HEK293 (cell line): ENCODE measurements at regions not wholly inside any gene's neighbourhood (a gene's known extent, or its start where the extent isn't known, plus 50 kb on each side); places are given as distances from the start of the nearest gene placed in this dataset.

Experiments
- GLI2 ChIP-seq: fragments of 450-650 bp; formaldehyde crosslinking; IDR thresholded peaks from 2 replicates; pipeline ENCODE4; 2017; ENCODE audit warnings: missing biosample characterization, missing genetic modification characterization, low read depth, borderline replicate concordance
- REPIN1 ChIP-seq: fragments of 450-650 bp; formaldehyde crosslinking; IDR thresholded peaks from 2 replicates; pipeline ENCODE4 v1.5.1; 2017; ENCODE audit warnings: missing biosample characterization, missing genetic modification characterization, low read depth
- ZNF76 ChIP-seq: fragments of 450-650 bp; formaldehyde crosslinking; IDR thresholded peaks from 2 replicates; pipeline ENCODE4; 2016; ENCODE audit warnings: low read depth, missing biosample characterization, missing genetic modification characterization, borderline replicate concordance
- TF ChIP-seq, protein P1 (sequence below): fragments of 450-650 bp; formaldehyde crosslinking; IDR thresholded peaks from 2 replicates; pipeline ENCODE4 v1.5.1; 2016; ENCODE audit warnings: missing biosample characterization, missing genetic modification characterization
- TF ChIP-seq, protein P2 (sequence below): fragments of 450-650 bp; formaldehyde crosslinking; IDR thresholded peaks from 2 replicates; pipeline ENCODE4 v1.5.1; 2016; ENCODE audit warnings: missing biosample characterization, missing genetic modification characterization

DNA sequence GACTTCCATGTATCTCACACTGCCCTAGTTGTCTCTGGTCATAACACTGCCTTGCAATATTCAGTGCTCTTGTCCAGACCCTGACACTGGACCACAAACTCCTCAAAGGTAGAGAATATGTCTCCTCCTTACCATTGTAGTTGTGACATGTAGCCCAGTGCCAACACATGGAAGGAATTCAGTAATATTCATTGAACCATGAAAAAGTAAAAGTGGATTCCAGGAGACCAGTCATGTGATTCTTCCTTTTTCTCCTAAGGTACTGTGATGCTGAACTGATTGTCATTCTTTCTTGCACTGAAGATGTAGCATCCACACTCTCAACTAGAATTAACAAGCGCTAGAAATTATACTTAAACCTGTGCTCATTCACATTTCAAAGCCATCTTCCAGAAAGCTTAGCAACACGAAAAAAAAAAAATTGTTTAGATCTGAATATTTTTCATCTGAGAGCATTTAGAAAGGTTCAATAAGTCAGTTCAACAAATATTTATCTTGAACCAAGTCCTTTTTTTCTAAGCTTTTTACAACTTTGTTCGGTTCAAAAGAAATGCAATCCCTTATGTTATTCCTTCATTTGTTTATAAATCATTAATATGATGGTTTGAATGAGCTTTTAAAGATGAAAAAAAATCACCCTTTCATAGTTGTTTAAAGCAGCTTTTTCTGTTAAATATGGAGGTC is 224.7 kb upstream of the BLID start:
- TF ChIP-seq GLI2 (no peak), REPIN1 (tag by site-specific recombination) (no peak), ZNF76 (tag by site-specific recombination) (no peak)
- TF ChIP-seq, protein P1, sequence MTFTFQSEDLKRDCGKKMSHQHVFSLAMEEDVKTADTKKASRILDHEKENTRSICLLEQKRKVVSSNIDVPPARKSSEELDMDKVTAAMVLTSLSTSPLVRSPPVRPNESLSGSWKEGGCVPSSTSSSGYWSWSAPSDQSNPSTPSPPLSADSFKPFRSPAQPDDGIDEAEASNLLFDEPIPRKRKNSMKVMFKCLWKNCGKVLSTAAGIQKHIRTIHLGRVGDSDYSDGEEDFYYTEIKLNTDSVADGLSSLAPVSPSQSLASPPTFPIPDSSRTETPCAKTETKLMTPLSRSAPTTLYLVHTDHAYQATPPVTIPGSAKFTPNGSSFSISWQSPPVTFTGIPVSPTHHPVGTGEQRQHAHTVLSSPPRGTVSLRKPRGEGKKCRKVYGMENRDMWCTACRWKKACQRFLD: no peak
- TF ChIP-seq, protein P2, sequence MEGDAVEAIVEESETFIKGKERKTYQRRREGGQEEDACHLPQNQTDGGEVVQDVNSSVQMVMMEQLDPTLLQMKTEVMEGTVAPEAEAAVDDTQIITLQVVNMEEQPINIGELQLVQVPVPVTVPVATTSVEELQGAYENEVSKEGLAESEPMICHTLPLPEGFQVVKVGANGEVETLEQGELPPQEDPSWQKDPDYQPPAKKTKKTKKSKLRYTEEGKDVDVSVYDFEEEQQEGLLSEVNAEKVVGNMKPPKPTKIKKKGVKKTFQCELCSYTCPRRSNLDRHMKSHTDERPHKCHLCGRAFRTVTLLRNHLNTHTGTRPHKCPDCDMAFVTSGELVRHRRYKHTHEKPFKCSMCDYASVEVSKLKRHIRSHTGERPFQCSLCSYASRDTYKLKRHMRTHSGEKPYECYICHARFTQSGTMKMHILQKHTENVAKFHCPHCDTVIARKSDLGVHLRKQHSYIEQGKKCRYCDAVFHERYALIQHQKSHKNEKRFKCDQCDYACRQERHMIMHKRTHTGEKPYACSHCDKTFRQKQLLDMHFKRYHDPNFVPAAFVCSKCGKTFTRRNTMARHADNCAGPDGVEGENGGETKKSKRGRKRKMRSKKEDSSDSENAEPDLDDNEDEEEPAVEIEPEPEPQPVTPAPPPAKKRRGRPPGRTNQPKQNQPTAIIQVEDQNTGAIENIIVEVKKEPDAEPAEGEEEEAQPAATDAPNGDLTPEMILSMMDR: no peak
